Breast epithelium (tissue), 4 donors: ENCODE measurements at regions not wholly inside any gene's neighbourhood (a gene's known extent, or its start where the extent isn't known, plus 50 kb on each side); places are given as distances from the start of the nearest gene placed in this dataset.

Experiments used
- DNase-seq, 2 donors: peaks; one replicate each; pipeline ENCODE4 v3.0.0-alpha.2; 2019; ENCODE audit warnings: low spot score in 2 of 2
- H3K27ac ChIP-seq, 2 donors: fragments of 200-600 bp; sonication (generic) in 1 of 2; one replicate each; pipeline ENCODE4 v1.5.1; 2016 to 2019; ENCODE audit warnings: mild to moderate bottlenecking in 1 of 2
- H3K27me3 ChIP-seq, 2 donors: fragments of 200-600 bp; sonication (generic) in 1 of 2; one replicate each; pipeline versions ENCODE4 v1.5.1 to v1.6.0; 2017 to 2019; ENCODE audit warnings: control low read depth in 1 of 2, mild to moderate bottlenecking in 1 of 2
- H3K36me3 ChIP-seq: fragments of 200-600 bp; one replicate; pipeline ENCODE4 v1.5.1; 2019
- H3K4me1 ChIP-seq, 2 donors: fragments of 200-600 bp; sonication (generic); one replicate each; pipeline ENCODE4 v1.5.1; 2016 to 2019; ENCODE audit warnings: control low read depth in 1 of 2
- H3K4me3 ChIP-seq, 3 donors: fragments of 200-600 bp; sonication (generic); 1 replicate in 2 of 3; 2 replicates in 1 of 3; pipeline ENCODE4 v1.5.1; 2016 to 2019; ENCODE audit warnings: mild to moderate bottlenecking in 3 of 3, moderate library complexity in 2 of 3
- H3K9me3 ChIP-seq, 2 donors: fragments of 200-600 bp; sonication (generic) in 1 of 2; one replicate each; pipeline ENCODE4 v1.5.1; 2016 to 2019; ENCODE audit warnings: control low read depth in 1 of 2
- POLR2A ChIP-seq: fragments of 450-650 bp; IDR thresholded peaks from one replicate; pipeline ENCODE4 v1.6.1; 2016; ENCODE audit warnings: antibody characterized with exemption, mild to moderate bottlenecking, moderate library complexity
- POLR2AphosphoS5 ChIP-seq, 3 donors: sonication (generic); formaldehyde crosslinking; IDR thresholded peaks; one replicate each; pipeline ENCODE4 v1.6.1; 2017; ENCODE audit warnings: antibody characterized with exemption in 3 of 3
- intact Hi-C: fragments of 100-400 bp; cut with DNase I; formaldehyde crosslinking; loops from one replicate; pipeline ENCODE4 v1.15.1; 2023; ENCODE audit warnings: low total_unique reads
- TF ChIP-seq, protein P1 (sequence below), 3 donors: fragments of 450-650 bp; IDR thresholded peaks; one replicate each; pipeline ENCODE4 v1.5.1; 2016 to 2017; ENCODE audit warnings: antibody characterized with exemption in 3 of 3, mild to moderate bottlenecking in 3 of 3, moderate library complexity in 3 of 3

DNA sequence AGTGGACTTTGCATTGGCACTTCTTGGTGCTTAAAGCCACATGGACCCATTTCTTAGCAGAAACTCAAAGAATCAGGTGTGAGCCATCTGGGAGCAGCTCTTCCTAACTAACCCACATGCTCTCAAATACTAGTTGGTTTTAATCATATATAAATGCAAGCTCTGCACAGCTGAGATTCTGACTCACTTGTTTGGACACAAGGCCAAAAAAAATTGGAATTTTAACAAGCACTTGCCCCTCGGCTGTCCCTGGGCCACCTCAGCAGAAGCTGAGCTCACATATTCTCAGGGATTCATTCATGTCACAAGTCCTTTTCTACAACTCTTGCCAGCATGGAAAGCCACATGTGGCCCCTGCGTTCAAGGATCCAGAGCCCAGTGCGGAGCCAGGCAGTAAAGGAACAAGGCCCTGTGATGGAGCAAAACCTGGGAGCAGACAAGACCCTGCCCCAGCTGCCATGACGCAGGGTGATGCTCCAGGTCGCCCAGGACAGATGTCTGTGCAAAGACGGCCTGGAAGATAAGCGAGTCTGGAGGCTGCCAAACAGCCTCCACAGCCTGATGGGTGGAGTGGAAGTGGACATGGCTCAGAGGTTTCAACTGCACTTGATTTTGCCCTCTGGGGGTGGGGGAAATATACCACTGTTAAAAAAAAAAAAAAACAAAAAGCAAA, 266.5 kb downstream of the EIPR1 start:
- Histone ChIP-seq H3K4me1 (no peaks in the 10 kb centered on the region), H3K27ac (no peak overlapping the region), H3K36me3 (no peaks in the 10 kb centered on the region), H3K27me3 (no peaks in the 10 kb centered on the region), H3K4me3 (no peak overlapping the region), H3K9me3 (no peaks in the 10 kb centered on the region)
- no peak for TF ChIP-seq POLR2AphosphoS5 (IDR thresholded peaks at IDR 0.05)
- no peak for TF ChIP-seq POLR2A
- TF ChIP-seq, protein P1, sequence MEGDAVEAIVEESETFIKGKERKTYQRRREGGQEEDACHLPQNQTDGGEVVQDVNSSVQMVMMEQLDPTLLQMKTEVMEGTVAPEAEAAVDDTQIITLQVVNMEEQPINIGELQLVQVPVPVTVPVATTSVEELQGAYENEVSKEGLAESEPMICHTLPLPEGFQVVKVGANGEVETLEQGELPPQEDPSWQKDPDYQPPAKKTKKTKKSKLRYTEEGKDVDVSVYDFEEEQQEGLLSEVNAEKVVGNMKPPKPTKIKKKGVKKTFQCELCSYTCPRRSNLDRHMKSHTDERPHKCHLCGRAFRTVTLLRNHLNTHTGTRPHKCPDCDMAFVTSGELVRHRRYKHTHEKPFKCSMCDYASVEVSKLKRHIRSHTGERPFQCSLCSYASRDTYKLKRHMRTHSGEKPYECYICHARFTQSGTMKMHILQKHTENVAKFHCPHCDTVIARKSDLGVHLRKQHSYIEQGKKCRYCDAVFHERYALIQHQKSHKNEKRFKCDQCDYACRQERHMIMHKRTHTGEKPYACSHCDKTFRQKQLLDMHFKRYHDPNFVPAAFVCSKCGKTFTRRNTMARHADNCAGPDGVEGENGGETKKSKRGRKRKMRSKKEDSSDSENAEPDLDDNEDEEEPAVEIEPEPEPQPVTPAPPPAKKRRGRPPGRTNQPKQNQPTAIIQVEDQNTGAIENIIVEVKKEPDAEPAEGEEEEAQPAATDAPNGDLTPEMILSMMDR (IDR thresholded peaks at IDR 0.05), result no peak
- DNase-seq, result no peak
- intact Hi-C loops, result loop anchor here (5.0 kb wide), 1 partner anchor 636 kb away; no protein-coding TSS in a partner anchor

DNA sequence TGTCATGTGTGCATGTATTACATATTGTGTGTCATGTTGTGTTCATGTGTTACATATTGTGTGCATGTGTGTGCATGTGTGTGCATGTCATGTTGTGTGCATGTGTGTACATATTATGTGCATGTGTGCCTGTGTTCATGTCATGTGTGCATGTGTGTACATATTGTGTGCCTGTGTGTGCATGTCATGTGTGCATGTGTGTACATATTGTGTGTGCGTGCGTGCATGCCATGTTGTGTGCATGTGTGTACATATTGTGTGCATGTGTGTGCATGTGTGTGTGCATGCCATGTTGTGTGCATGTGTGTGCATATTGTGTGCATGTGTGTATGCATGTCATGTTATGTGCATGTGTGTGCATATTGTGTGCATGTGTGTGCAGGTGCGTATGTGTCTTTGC, 267.1 kb downstream of the EIPR1 start:
- no peaks in the 10 kb centered on the region for H3K4me1 ChIP-seq

DNA sequence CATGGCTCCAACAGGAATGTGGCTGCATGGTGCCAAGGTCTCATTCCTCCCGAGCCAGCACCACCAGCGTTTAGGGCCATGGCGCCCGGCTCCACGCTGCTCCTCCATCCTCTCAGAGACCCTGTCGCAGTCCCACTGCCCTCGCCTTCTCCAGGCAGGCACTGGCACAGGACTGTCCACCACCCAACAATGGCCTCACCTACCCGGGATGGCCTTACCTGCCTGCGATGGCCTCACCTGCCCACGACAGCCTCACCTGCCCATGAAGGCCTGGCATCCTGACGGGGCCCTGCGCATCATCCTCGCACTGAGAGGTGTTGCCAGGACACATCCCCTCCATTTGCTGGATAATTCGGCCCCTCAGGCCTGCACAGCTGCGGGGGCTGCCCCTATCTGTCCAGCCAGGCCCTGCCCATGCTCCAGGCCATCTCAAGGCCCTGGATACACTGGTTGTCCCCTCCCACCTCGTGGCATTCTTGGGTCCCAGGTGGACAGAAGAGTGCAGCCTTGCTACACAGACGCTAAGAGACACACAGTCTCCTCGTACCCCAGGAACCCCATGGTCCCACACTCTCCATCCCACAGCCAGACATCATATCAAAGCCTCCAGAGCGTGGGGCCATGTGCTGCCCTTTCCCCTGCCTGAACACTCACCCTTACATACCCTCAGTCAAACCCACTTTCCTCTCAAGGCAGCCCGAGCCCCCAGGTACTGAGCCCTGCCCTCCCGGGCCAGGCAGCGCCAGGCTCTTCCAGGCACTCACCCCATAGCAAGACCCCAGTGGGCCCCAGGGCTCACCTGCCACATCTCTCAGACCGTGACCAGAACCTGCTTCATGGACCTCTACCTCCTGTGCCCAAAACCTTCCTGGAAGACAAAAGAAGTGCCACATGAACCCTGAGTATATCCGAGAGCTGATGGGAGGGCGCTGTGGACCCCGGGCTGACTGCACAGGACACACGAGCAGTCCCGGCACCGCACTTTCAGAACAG, 268.6 kb downstream of the EIPR1 start:
- TF ChIP-seq, protein P1 (IDR thresholded peaks at IDR 0.05), result no peak
- TF ChIP-seq POLR2A (no peak), POLR2AphosphoS5 (IDR thresholded peaks at IDR 0.05) (no peak)
- Histone ChIP-seq H3K9me3 (no peaks in the 10 kb centered on the region), H3K36me3 (no peaks in the 10 kb centered on the region), H3K4me1 (no peaks in the 10 kb centered on the region), H3K27ac (no peak overlapping the region), H3K4me3 (no peak overlapping the region), H3K27me3 (no peaks in the 10 kb centered on the region)
- no peak for DNase-seq
- intact Hi-C loops, result no loop called here

More for the DNA sequence above, 267.1 kb downstream of the EIPR1 start:
- Histone ChIP-seq H3K27ac (no peak overlapping the region), H3K27me3 (no peaks in the 10 kb centered on the region), H3K9me3 (no peaks in the 10 kb centered on the region), H3K36me3 (no peaks in the 10 kb centered on the region), H3K4me3 (no peak overlapping the region)
- TF ChIP-seq, protein P1 (IDR thresholded peaks at IDR 0.05), result no peak
- no peak for TF ChIP-seq POLR2AphosphoS5 (IDR thresholded peaks at IDR 0.05)
- no peak for TF ChIP-seq POLR2A
- DNase-seq, result no peak
- intact Hi-C loops, result loop anchor here (5.0 kb wide), 1 partner anchor 637 kb away; no protein-coding TSS in a partner anchor

DNA sequence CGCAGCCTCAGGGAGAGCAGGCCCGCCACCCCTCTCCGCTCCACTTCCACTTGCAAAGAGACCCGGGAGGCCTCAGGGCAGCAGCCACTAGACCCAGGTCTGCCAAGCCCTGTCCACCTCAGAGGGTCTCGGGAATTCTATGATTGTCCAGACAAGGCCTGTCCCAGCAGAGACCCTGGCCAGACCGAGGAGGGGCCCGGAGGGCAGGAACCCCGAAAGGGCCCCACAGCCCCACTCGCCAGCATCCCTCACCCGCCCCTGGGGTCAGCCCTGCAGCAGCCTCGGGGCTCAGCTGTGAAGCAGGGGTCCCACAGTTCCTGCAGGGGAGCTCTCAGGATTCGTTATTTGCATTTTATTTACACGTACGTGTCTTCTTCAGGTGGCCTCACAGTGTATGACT, 269.5 kb downstream of the EIPR1 start:
- no peak overlapping the region for H3K27ac ChIP-seq

More for the DNA sequence above, 269.5 kb downstream of the EIPR1 start:
- H3K9me3 ChIP-seq, result no peaks in the 10 kb centered on the region
- no peaks in the 10 kb centered on the region for H3K27me3 ChIP-seq
- TF ChIP-seq POLR2A (no peak), POLR2AphosphoS5 (IDR thresholded peaks at IDR 0.05) (no peak)
- TF ChIP-seq, protein P1 (IDR thresholded peaks at IDR 0.05), result no peak
- no peak for DNase-seq
- H3K4me3 ChIP-seq, result no peak overlapping the region
- no peaks in the 10 kb centered on the region for H3K36me3 ChIP-seq
- intact Hi-C loops, result no loop called here
- no peaks in the 10 kb centered on the region for H3K4me1 ChIP-seq
